HG03575 (cell line): ENCODE measurements at regions not wholly inside any gene's neighbourhood (a gene's known extent, or its start where the extent isn't known, plus 50 kb on each side); places are given as distances from the start of the nearest gene placed in this dataset.

Experiments
- ATAC-seq: cut with Tn5 transposase; IDR thresholded peaks from one replicate; pipeline ENCODE4 v1.9.1; 2021; ENCODE audit not compliant: unreplicated experiment, insufficient number of reproducible peaks, low FRiP score; ENCODE audit errors: extremely low read depth

GRCh38 chr9:84556556-84556955 lies 113.0 kb upstream of the NTRK2 start:
- ATAC-seq, result no peak

- no peak for ATAC-seq
Measured at GRCh38 chr9:84557751-84558150, 111.8 kb upstream of the NTRK2 start.

- ATAC-seq, result no peak
Measured at GRCh38 chr9:84563691-84564090, 105.8 kb upstream of the NTRK2 start.

- no peak for ATAC-seq
Measured at GRCh38 chr9:84567805-84568204, 101.7 kb upstream of the NTRK2 start.

- ATAC-seq, result no peak
Measured at GRCh38 chr9:84570482-84571154, 98.9 kb upstream of the NTRK2 start.

- no peak for ATAC-seq
Measured at GRCh38 chr9:84573083-84573482, 96.4 kb upstream of the NTRK2 start.

GRCh38 chr9:84575705-84576104 lies 93.8 kb upstream of the NTRK2 start:
- ATAC-seq, result no peak

- no peak for ATAC-seq
Measured at GRCh38 chr9:84583866-84584265, 85.7 kb upstream of the NTRK2 start.

- ATAC-seq, result no peak
Measured at GRCh38 chr9:84586662-84587061, 82.9 kb upstream of the NTRK2 start.

GRCh38 chr9:84587153-84587552 lies 82.4 kb upstream of the NTRK2 start:
- no peak for ATAC-seq

GRCh38 chr9:84589542-84589941 lies 80.0 kb upstream of the NTRK2 start:
- ATAC-seq, result no peak

GRCh38 chr9:84590706-84591105 lies 78.8 kb upstream of the NTRK2 start:
- ATAC-seq, result no peak

GRCh38 chr9:84592918-84593317 lies 76.6 kb upstream of the NTRK2 start:
- ATAC-seq, result no peak

- ATAC-seq, result no peak
Measured at GRCh38 chr9:84593352-84593751, 76.2 kb upstream of the NTRK2 start.

- no peak for ATAC-seq
Measured at GRCh38 chr9:84597131-84597530, 72.4 kb upstream of the NTRK2 start.

- no peak for ATAC-seq
Measured at GRCh38 chr9:84598921-84599636, 70.5 kb upstream of the NTRK2 start.

GRCh38 chr9:84600739-84601138 lies 68.8 kb upstream of the NTRK2 start:
- ATAC-seq, result no peak

GRCh38 chr9:84604223-84604622 lies 65.3 kb upstream of the NTRK2 start:
- ATAC-seq, result no peak

GRCh38 chr9:84609779-84610178 lies 59.8 kb upstream of the NTRK2 start:
- ATAC-seq, result no peak

GRCh38 chr9:84613431-84613830 lies 56.1 kb upstream of the NTRK2 start:
- no peak for ATAC-seq

GRCh38 chr9:84615544-84615943 lies 54.0 kb upstream of the NTRK2 start:
- ATAC-seq, result no peak
